Endodermal cell (in vitro differentiated cells): ENCODE measurements at regions not wholly inside any gene's neighbourhood (a gene's known extent, or its start where the extent isn't known, plus 50 kb on each side); places are given as distances from the start of the nearest gene placed in this dataset.

Source experiments
- DNase-seq: peaks from one replicate; pipeline ENCODE4 v3.0.0-alpha.2; 2017
- H3K27ac ChIP-seq: 2 replicates; pipeline ENCODE4 v1.5.1; 2013; ENCODE audit warnings: mild to moderate bottlenecking, low read depth, low read length, moderate library complexity
- H3K27me3 ChIP-seq: 2 replicates; pipeline ENCODE4 v1.6.1; 2013; ENCODE audit warnings: mild to moderate bottlenecking, low read length, moderate library complexity; ENCODE audit not compliant: insufficient read depth, control insufficient read depth, poor library complexity, severe bottlenecking
- H3K36me3 ChIP-seq: 2 replicates; pipeline ENCODE4 v1.7.0; 2013; ENCODE audit warnings: mild to moderate bottlenecking, low read length, moderate library complexity; ENCODE audit not compliant: control insufficient read depth, insufficient read depth
- H3K4me1 ChIP-seq: one replicate; pipeline ENCODE4 v1.7.0; 2013; ENCODE audit warnings: low read length; ENCODE audit not compliant: control insufficient read depth, insufficient read depth
- H3K4me3 ChIP-seq: 2 replicates; pipeline ENCODE4 v1.5.1; 2013; ENCODE audit warnings: mild to moderate bottlenecking, low read length, moderate library complexity
- H3K9ac ChIP-seq: 2 replicates; pipeline ENCODE4 v1.6.1; 2013; ENCODE audit warnings: mild to moderate bottlenecking, low read length, moderate library complexity; ENCODE audit not compliant: poor library complexity, severe bottlenecking; ENCODE audit errors: extremely low read depth
- H3K9me3 ChIP-seq: 2 replicates; pipeline ENCODE4 v1.6.1; 2013; ENCODE audit warnings: mild to moderate bottlenecking, low read length, moderate library complexity; ENCODE audit not compliant: control insufficient read depth
- H3K27ac Mint-ChIP-seq: 2 replicates; pipeline ENCODE4 v1.8.0; 2020; ENCODE audit warnings: mixed read lengths
- H3K27me3 Mint-ChIP-seq: 2 replicates; pipeline ENCODE4 v1.8.0; 2021; ENCODE audit warnings: mild to moderate bottlenecking, mixed read lengths; ENCODE audit not compliant: insufficient read depth
- H3K36me3 Mint-ChIP-seq: 2 replicates; pipeline ENCODE4 v1.8.0; 2020; ENCODE audit warnings: low read depth, mixed read lengths
- H3K4me1 Mint-ChIP-seq: 2 replicates; pipeline ENCODE4 v1.8.0; 2020; ENCODE audit warnings: mixed read lengths
- H3K4me3 Mint-ChIP-seq: 2 replicates; pipeline ENCODE4 v1.8.0; 2020; ENCODE audit warnings: mild to moderate bottlenecking, moderate library complexity, mixed read lengths
- H3K9me3 Mint-ChIP-seq: 2 replicates; pipeline ENCODE4 v1.8.0; 2020; ENCODE audit warnings: mild to moderate bottlenecking, mixed read lengths
- CTCF ChIP-seq: fragments of 200-600 bp; sonication (generic); conservative IDR thresholded peaks from 2 replicates; pipeline ENCODE4 v1.5.0; 2021; ENCODE audit warnings: antibody characterized with exemption, mild to moderate bottlenecking
- WGBS, 2 experiments: methylation state at CpG; one replicate each; pipeline versions ENCODE4 v1.1.5 to v1.1.7; 2013; ENCODE audit warnings: missing lambda C conversion rate in 2 of 2, mixed read lengths in 1 of 2; ENCODE audit not compliant: insufficient coverage in 1 of 2, insufficient read length in 1 of 2; 5-methylcytosine and 5-hydroxymethylcytosine counted together

DNA sequence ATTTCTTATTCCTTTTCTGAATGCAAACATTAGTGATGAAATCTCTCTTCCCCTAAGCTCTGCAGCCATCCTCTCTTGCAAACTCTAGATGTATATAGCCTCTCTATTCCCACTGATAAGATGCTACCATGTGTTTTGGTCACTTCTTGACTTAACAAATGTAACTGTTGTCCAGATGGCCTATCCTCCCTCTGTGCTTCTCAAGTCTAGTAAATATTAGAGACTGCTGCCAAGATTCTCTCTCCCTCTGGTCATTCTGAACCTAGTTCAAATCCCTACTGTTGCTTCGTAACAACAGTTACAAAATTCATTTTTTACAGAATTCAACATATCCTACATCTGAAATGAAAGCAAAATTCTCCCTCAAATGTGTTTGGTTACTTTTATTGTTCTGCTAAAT, 156.6 kb downstream of the TXNL1 start:
- no peaks in the 10 kb centered on the region for H3K4me1 Mint-ChIP-seq
- H3K27me3 ChIP-seq: no peaks in the 10 kb centered on the region
- no peak overlapping the region for H3K27ac ChIP-seq
- DNase-seq: no peak
- no peak overlapping the region for H3K27ac Mint-ChIP-seq
- no peak for TF ChIP-seq CTCF
- no peaks in the 10 kb centered on the region for H3K36me3 Mint-ChIP-seq
- no peak overlapping the region for H3K4me3 ChIP-seq
- H3K4me3 Mint-ChIP-seq: no peak overlapping the region
- WGBS, 2 experiments: 87% methylated on average over 1 of the region's 1 CpG; no CpG with 5 or more reads in 1 of the 2 experiments
- no peaks in the 10 kb centered on the region for H3K4me1 ChIP-seq
- no peaks in the 10 kb centered on the region for H3K9me3 ChIP-seq
- H3K36me3 ChIP-seq: no peaks in the 10 kb centered on the region
- no peak overlapping the region for H3K9ac ChIP-seq
- no peaks in the 10 kb centered on the region for H3K9me3 Mint-ChIP-seq
- no peaks in the 10 kb centered on the region for H3K27me3 Mint-ChIP-seq

DNA sequence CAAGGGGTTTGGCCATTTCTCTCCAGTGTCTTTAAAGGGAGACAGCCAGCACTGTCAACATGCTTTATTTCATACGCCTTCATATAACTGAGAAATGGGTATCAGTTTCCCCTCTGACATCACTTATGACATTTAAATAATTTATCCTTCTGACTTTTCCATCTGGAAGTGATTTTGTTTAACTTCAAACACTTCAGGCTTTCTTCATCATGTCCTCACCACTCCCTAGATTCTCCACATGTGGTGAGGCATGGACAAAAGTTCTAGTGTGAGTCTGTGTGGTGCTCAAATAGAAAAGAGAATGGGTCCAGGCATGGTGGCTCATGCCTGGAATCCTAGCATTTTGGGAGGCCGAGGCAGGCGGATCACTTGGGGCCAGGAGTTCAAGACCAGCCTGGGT, 158.6 kb downstream of the TXNL1 start:
- no peaks in the 10 kb centered on the region for H3K36me3 ChIP-seq
- Mint-ChIP-seq H3K27me3 (no peaks in the 10 kb centered on the region), H3K36me3 (no peaks in the 10 kb centered on the region), H3K4me3 (no peak overlapping the region), H3K27ac (no peak overlapping the region), H3K4me1 (no peaks in the 10 kb centered on the region), H3K9me3 (no peaks in the 10 kb centered on the region)
- no peak overlapping the region for H3K4me3 ChIP-seq
- no peaks in the 10 kb centered on the region for H3K4me1 ChIP-seq
- no peak overlapping the region for H3K9ac ChIP-seq
- no peaks in the 10 kb centered on the region for H3K9me3 ChIP-seq
- no peak for DNase-seq
- no peak for TF ChIP-seq CTCF
- 90 to 94% methylated on average over 2 to 3 of the region's 3 CpGs for WGBS, 2 experiments
- no peaks in the 10 kb centered on the region for H3K27me3 ChIP-seq
- H3K27ac ChIP-seq: no peak overlapping the region

- WGBS, 2 experiments: 73 to 93% methylated on average over 2 of the region's 2 CpGs
Observed at GRCh38 chr18:56475250-56475649, 163.1 kb downstream of the TXNL1 start.

More at GRCh38 chr18:56475250-56475649, 163.1 kb downstream of the TXNL1 start:
- Mint-ChIP-seq H3K36me3 (no peaks in the 10 kb centered on the region), H3K27ac (no peak overlapping the region), H3K27me3 (no peaks in the 10 kb centered on the region), H3K9me3 (no peaks in the 10 kb centered on the region), H3K4me3 (no peak overlapping the region), H3K4me1 (no peaks in the 10 kb centered on the region)
- Histone ChIP-seq H3K27me3 (no peaks in the 10 kb centered on the region), H3K4me1 (no peaks in the 10 kb centered on the region), H3K4me3 (no peak overlapping the region), H3K9ac (no peak overlapping the region), H3K9me3 (no peaks in the 10 kb centered on the region), H3K36me3 (no peaks in the 10 kb centered on the region), H3K27ac (no peak overlapping the region)
- no peak for DNase-seq
- TF ChIP-seq CTCF: no peak
